GM12891 (cell line): ENCODE measurements at regions not wholly inside any gene's neighbourhood (a gene's known extent, or its start where the extent isn't known, plus 50 kb on each side); places are given as distances from the start of the nearest gene placed in this dataset.

Experiments used
- POLR2AphosphoS5 ChIP-seq: IDR thresholded peaks from 2 replicates; pipeline ENCODE4 v1.6.1; 2011; ENCODE audit warnings: low read depth, low read length, control low read depth
- TAF1 ChIP-seq: IDR thresholded peaks from 2 replicates; pipeline ENCODE4 v1.6.1; 2011; ENCODE audit warnings: low read depth, low read length, control low read depth

- no peak for TF ChIP-seq TAF1
- no peak for TF ChIP-seq POLR2AphosphoS5
These were observed 297.0 kb downstream of the CGGBP1 start for GRCh38 chr3:87761795-87762194.
